ENCODE measurements at regions not wholly inside any gene's neighbourhood (a gene's known extent, or its start where the extent isn't known, plus 50 kb on each side); places are given as distances from the start of the nearest gene placed in this dataset.
"Not testable (repeated sequence)": the region's sequence is repeated elsewhere in the genome, so short reads cannot be mapped to it uniquely, and the experiment has no call there.

DNA sequence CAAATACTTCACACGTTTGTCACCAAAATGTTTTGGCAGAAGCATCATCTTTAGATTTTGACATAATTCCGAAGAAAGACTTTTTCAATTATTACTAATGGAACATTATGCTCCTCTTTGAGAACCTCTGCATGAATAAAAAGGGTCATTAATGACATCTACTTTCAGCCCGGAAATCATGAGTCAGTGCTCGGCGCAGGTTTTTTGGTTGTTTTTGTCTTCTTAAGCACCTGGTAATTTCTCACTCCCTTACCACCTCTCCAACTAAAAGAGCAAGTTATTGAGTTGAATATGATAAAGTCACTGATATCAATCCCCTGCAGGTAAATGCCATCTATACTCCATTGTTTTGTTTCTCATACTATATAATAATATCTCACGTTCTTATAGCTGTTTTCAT is 113.0 kb upstream of the PBX1 start:
- DNase-seq (ENCODE audit: low spot score), result no peak
- TF ChIP-seq, protein P1, sequence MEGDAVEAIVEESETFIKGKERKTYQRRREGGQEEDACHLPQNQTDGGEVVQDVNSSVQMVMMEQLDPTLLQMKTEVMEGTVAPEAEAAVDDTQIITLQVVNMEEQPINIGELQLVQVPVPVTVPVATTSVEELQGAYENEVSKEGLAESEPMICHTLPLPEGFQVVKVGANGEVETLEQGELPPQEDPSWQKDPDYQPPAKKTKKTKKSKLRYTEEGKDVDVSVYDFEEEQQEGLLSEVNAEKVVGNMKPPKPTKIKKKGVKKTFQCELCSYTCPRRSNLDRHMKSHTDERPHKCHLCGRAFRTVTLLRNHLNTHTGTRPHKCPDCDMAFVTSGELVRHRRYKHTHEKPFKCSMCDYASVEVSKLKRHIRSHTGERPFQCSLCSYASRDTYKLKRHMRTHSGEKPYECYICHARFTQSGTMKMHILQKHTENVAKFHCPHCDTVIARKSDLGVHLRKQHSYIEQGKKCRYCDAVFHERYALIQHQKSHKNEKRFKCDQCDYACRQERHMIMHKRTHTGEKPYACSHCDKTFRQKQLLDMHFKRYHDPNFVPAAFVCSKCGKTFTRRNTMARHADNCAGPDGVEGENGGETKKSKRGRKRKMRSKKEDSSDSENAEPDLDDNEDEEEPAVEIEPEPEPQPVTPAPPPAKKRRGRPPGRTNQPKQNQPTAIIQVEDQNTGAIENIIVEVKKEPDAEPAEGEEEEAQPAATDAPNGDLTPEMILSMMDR (IDR thresholded peaks at IDR 0.05), result no peak
- Histone ChIP-seq H3K4me3 (no peak overlapping the region), H3K27ac (no peak overlapping the region)

DNA sequence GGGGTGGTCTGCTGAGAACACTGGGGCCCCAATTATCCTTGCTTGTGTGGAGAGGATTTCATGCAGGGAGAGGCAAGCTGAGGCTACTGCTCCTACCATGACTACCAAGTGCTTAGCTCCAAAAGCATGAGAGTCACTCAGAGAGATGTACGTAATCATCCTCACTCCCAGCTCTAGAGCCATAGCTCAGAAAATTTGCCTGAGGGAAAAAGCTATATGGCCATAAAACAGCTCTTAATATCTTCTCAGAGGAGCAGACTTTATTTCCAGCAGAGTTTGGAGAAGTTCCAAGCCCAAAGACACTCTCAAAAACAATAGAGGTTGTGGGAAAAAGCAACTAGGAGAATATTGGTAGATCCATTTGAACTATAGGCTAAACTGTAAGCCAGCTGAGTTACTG is 106.4 kb upstream of the PBX1 start:
- no peak overlapping the region for H3K4me3 ChIP-seq

DNA sequence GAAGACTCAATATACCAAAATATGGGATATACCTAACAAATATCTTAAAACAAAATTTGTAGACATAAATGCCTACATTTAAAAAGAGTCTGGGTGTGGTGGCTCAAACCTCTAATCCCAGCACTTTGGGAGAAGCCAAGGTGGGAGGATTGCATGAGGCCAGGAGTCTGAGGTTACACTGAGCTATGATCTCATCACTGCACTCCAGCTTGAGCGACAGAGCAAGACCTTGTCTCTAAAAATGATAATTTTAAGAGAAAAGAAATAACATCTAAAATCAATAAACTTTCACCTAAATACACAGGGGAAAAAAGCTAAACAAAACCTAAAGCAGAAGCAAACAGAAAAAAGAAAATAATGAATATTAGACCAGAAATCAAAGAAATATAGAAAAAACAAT is 102.7 kb upstream of the PBX1 start:
- DNase-seq (ENCODE audit: low spot score), result no peak
- TF ChIP-seq, protein P1 (IDR thresholded peaks at IDR 0.05), result no peak
- Histone ChIP-seq H3K4me3 (no peak overlapping the region), H3K27ac (no peak overlapping the region)

More for the DNA sequence above, 106.4 kb upstream of the PBX1 start:
- H3K27ac ChIP-seq, result no peak overlapping the region
- DNase-seq (ENCODE audit: low spot score), result no peak
- TF ChIP-seq, protein P1 (IDR thresholded peaks at IDR 0.05), result no peak

DNA sequence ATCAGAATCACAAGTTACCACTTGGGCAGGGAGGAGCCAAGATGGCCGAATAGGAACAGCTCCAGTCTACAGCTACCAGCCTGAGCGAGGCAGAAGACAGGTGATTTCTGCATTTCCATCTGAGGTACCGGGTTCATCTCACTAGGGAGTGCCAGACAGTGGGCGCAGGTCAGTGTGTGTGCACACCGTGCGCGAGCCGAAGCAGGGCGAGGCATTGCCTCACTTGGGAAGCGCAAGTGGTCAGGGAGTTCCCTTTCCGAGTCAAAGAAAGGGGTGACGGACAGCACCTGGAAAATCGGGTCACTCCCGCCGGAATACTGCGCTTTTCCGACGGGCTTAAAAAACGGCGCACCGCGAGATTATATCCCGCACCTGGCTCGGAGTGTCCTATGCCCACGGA is 99.8 kb upstream of the PBX1 start:
- H3K4me3 ChIP-seq; DNase-seq (ENCODE audit: low spot score); H3K27ac ChIP-seq: not testable (repeated sequence)

DNA sequence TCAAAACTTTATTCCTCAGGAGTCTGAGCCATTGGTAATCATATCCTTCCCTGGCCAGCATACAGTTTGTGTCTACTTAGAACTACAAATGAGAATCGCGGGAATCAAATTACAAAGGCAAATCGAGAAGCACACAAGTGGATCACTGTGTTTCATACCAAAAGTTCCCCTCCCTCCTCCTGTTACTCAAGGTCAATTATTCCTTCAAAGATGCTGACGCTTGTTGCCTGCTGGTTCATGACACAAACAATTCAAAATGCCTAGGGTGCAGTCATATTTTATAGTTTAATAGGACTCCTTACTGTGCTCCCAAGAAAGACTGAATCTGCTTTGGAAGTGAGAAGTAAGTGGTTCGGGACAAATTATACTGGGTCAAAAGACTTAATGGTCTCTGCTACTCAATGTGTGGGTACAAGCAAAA is 93.0 kb upstream of the PBX1 start:
- TF ChIP-seq, protein P1 (IDR thresholded peaks at IDR 0.05), result no peak
- H3K27ac ChIP-seq, result no peak overlapping the region
- DNase-seq (ENCODE audit: low spot score), result no peak
- no peak overlapping the region for H3K4me3 ChIP-seq

DNA sequence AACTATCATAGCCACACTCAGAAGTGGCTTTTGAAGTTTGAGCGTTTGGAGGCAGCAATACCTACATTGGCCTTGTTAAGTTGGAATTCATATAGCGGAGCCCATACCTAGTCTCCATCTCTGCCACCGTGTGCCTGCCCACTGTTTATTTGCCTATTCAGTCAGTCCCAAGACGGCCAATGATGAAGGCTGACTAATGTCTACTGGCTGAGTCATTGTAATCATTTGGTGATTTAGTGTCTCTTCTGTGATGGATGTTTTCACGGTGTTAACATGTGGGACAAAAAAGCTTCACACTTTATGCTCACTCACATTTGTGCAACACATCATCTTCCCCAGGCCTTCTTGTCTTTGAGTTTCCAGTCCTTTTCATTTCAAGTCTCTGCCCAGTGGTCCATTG is 92.6 kb upstream of the PBX1 start:
- Histone ChIP-seq H3K4me3 (no peak overlapping the region), H3K27ac (no peak overlapping the region)
- no peak for DNase-seq (ENCODE audit: low spot score)
- TF ChIP-seq, protein P1 (IDR thresholded peaks at IDR 0.05), result no peak

DNA sequence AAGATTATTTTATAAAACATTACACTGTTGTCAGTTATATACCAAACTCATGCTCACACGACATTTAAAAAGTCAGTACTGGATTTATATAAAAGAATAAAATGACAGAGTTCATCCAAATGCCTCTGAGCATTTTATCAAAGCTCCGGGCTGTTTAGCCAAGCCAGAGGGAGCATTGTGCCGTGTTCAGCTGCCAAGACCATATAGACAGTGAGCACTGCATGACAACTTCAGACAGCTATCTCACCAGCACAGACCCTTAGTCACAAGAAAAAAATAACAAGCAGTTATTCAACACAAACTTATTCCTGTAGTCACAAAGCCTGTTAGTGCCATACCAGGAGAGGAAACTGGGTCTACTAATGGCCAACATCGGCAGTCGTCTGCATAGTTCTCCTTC is 88.0 kb upstream of the PBX1 start:
- DNase-seq (ENCODE audit: low spot score), result no peak
- Histone ChIP-seq H3K27ac (no peak overlapping the region), H3K4me3 (no peak overlapping the region)

More for the DNA sequence above, 88.0 kb upstream of the PBX1 start:
- TF ChIP-seq, protein P1 (IDR thresholded peaks at IDR 0.05), result no peak

Data from coronary artery (tissue), 2 donors.